Fibroblast of skin of scalp (primary cell): ENCODE measurements at regions not wholly inside any gene's neighbourhood (a gene's known extent, or its start where the extent isn't known, plus 50 kb on each side); places are given as distances from the start of the nearest gene placed in this dataset.
"Not testable (repeated sequence)": the region's sequence is repeated elsewhere in the genome, so short reads cannot be mapped to it uniquely, and the experiment has no call there.

Experiments used
- DNase-seq: peaks from one replicate; pipeline ENCODE4 v3.0.0-alpha.2; 2013

DNA sequence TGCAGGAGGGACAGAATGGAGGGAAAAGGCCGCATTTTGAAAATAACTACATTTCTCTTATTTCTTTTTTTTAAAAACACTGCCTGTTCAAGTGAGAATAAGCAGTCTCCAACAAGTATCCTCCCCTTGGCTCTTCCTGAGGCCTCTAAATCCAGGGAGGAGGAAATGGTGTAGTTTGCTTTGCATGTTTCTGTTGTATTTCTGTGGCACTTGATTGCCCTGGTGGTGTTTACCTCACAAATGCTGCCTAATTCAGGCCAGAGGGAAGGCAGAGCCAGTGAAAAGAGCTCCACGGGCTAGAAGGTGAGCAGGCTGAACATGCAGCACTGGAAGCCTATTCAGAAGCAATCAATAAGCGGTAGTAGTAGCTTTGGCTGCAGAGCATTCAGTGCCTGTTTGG lies 149.3 kb upstream of the ATP11B start:
- DNase-seq = no peak

DNA sequence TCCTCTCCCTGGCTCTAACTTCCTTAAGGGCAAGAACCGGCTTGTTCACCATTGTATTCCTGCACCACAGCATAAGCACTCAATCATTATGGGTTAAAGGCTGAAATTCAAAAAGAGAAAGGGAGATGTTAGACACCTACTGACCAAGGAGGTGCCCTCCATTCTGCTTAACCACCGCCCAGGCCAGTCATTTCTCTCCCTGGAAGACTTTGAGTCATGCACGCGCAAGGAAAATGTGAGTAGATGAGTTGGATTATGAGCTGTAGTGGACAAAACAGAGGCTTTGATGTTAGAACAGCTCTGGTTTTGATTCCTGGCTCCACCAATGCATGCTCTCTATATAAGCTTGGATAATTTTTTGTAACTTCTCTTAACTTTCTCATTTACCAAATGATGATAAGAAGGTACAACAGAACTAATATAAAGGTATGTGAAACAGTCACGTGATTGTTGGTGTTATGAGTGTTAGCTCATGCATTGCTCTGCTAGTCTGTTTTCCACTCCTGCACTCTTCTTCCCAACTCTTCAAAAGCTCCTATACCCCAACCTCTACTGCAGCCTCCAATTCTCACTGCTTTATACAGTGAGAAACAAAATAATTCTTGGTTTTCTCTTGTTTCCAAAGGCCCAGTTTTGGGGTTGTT lies 148.4 kb upstream of the ATP11B start:
- DNase-seq = no peak

DNA sequence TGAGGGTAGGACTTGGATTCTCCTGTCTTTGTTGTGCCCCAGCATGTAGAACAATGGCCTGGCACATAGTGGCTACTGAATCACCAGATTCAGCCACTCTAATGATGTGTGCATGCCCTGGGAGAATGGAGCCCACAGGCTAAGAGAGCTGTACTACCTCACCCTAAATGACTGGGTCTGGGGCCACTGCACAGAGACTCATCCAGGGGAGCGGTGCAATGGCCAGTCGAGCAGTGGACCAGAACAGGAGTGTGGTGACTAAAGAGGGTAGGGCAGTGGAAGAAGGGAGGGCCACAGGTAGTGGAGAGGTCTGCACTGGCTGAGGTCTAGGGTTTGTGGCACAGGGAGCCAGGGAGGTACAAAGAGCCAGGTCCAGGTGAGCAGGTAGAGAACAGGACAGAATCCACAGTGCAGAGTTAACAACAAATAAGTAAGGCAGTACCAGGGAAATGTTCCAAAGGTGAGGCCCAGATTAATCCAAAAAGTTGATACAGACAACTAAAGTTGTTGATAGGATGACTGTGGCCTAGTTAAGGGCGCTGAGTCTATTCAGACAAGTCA lies 142.7 kb upstream of the ATP11B start:
- DNase-seq = no peak

DNA sequence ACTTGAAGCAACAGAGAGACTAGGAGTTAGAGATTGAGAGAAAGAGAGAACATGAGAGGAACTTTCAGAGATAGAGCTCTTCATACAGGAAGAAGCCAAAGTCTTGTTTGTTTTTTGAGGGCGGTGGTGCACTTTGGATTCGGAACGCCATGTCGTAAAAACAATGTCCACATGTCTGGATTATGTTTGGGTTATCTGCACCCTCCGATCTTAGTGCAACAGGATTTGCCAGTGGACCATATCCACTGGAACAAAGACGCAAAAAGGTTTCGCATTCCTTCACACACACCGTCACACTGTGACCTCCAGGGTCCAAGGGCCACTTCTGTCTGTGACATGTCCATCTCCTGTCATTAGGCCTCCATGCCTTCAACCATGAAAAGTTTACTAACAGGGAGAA lies 141.8 kb upstream of the ATP11B start:
- DNase-seq = no peak

GRCh38 chr3:182653065-182653464 lies 140.2 kb upstream of the ATP11B start:
- not testable (repeated sequence) for DNase-seq

DNA sequence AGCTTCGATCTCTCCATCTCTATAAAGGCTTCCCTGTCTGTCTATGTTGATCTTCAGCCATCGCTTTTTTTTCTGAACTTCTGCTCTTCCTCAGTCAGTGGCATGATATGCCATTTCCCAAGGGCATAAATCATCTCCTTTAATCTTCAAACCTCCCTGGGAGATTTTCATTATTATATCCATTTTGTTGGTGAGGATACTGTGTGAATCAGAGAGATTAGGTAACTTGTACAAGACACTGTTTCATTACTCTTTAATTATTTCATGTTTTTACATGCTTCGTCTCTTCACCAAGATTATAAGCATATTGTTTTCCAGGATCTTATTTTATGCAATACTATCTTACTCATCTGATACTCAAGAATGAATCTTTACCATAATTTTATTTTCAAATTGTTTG lies 124.8 kb upstream of the ATP11B start:
- DNase-seq = no peak

DNA sequence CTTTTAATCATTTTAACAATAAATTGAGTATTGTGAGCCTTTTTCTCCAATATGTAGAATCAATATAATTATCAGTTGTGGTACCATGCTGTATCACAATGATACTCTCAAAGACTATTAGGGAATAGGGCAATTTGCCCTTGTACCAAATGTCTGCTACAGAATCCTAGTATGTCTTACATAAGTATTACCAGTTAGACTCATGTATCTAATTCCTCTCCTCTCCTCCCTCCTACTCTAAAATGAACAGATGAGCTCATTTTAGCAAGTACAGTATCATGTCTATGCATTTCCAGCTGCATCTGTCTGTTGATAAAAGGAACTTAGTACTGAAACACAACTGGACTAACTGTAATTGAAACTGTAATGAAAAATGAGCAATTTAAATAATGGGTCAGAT lies 124.3 kb upstream of the ATP11B start:
- no peak for DNase-seq

DNA sequence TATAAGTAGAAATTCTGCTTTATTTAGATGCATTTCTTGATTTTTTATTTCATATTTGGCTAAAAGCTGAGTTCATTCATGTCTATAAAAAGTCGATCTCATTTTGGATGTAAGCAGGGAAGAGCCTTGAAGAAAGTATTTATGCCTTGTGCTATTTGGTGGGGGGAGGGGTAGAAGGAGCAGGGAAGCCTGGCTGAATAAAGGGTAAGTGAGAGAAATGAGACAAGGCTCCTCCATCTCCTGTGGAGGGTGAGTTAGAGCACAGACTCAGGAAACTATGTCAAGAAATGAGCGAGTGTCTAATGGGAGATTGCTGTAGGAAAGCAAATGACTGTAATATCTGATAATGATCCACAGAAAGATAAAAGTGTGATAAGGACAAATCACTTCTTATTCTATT lies 121.8 kb upstream of the ATP11B start:
- DNase-seq = peak; percentile 65

- peak; percentile 86 for DNase-seq
Measured at GRCh38 chr3:182671942-182672341, 121.4 kb upstream of the ATP11B start.

DNA sequence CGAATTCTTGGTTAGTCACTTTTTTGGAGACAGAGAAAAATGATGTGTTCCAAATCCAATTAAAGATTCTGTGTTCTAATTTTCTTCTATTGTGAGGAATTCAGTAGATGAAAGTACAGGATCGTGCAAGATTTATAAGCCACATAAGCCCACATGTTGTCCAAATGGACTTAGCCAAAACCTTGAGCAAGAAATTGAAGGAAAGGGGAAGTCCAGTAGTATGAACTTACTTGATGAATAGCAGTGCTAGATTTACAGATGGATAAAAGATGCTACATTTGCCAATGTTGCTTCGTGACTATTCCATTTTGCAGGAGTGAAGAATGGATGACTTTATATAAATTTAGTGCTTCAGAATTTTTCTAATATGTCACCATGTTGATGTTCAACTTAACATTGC lies 120.0 kb upstream of the ATP11B start:
- DNase-seq = no peak

GRCh38 chr3:182682263-182683241 lies 110.8 kb upstream of the ATP11B start:
- peak; percentile 47 for DNase-seq

DNA sequence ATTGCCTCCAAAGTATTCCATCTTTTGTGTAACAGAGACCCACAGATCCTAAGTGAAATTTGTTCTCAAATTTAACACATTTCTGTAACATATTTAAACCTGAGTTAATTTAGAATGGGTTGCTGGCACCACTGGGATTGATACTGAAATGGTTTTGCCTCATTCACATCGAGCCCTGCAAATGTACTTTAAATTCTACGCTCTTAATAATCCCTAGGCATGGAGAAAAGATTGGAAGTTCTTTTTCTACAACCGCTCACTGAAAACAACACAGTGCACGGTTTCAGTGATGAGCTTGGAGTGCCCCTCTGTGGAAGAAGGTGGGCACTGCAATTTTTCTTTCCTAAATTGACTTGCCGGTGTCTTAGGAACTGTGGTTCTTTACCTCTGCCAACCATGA lies 109.9 kb upstream of the ATP11B start:
- peak; percentile 70 for DNase-seq

- DNase-seq = no peak
Measured at GRCh38 chr3:182683858-182684257, 109.4 kb upstream of the ATP11B start.

GRCh38 chr3:182686033-182686886 lies 107.0 kb upstream of the ATP11B start:
- no peak for DNase-seq

- no peak for DNase-seq
Measured at GRCh38 chr3:182690172-182690571, 103.1 kb upstream of the ATP11B start.

GRCh38 chr3:182692021-182692420 lies 101.3 kb upstream of the ATP11B start:
- no peak for DNase-seq

- no peak for DNase-seq
Measured at GRCh38 chr3:182692695-182693094, 100.6 kb upstream of the ATP11B start.

- DNase-seq = no peak
Measured at GRCh38 chr3:182693723-182694122, 99.6 kb upstream of the ATP11B start.

DNA sequence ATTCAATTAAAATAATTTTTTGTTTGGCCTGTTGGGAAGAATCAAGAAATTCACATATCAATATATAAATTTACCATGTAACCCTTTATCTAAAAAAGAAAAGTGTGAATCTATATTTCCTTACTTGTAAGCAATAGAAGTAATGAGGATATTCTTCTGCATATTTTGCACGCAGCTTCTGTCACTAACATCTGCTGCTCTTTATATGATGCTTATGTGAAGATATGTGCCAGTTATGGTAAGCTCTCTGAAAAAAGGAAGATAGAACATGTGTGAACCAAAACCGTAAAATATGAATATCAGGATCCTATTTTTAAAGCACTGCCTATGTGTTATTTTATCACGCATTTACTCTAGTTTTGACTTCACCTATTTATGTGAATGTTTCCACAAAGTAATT lies 96.4 kb upstream of the ATP11B start:
- DNase-seq = no peak

GRCh38 chr3:182697345-182697919 lies 95.9 kb upstream of the ATP11B start:
- DNase-seq = no peak

GRCh38 chr3:182698078-182698477 lies 95.2 kb upstream of the ATP11B start:
- no peak for DNase-seq

DNA sequence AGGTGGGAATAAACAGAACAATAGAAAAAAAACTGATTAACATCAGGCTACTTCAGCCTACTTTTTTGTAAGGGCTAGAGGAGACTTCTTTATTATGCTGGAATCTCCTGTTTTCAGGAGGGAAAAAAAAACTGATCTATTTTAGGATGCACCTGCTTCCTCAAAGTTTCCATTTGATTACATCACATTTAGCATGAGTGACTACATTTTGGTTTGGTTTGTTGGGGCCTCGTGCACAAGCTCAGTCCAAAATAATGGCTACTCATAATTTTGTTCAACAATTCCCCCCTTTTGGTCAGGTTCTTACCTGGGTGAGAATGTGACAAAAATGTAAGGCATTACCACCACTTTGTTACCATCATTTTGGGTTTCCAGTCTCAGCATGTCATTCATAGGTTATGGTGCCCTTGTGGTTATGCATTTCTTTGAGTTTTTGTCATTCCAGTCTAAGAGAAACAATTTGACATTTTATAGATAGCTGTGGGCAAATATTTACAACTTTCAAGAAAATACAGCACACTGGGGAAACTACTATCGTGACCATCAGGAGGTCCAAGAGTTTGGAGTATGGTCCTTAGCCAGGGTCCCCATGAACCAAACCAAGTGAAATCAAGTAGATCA lies 93.6 kb upstream of the ATP11B start:
- no peak for DNase-seq
